HepG2 (cell line): ENCODE measurements at regions not wholly inside any gene's neighbourhood (a gene's known extent, or its start where the extent isn't known, plus 50 kb on each side); places are given as distances from the start of the nearest gene placed in this dataset.

Experiments
- ATAC-seq: fragments of 200-7000 bp; cut with Tn5 transposase; 3 replicates; pipeline ENCODE4 v1.9.1; 2020; ENCODE audit warnings: mild to moderate bottlenecking, moderate library complexity
- BruUV-seq: library from RNA; stranded (reverse); fragments of 400-500 nt; replicated peaks from 2 replicates; lab custom pipeline; 2021; lab: Mats Ljungman, UMichigan
- CTCF ChIA-PET: fragments of 300-600 bp; formaldehyde crosslinking; extraction: SDS; loops from one replicate; lab custom pipeline; 2021; ENCODE audit warnings: low total read pairs, inconsistent platforms, low intra/inter-chr PET ratio; lab: Yijun Ruan, JAX
- POLR2A ChIA-PET: fragments of 350-600 bp; sonication (Branson Sonifier 250); formaldehyde crosslinking; loops from one replicate; lab custom pipeline; 2020; ENCODE audit warnings: antibody characterized with exemption, inconsistent platforms; lab: Yijun Ruan, JAX
- DNase-seq: peaks from one replicate; pipeline ENCODE4 v3.0.0-alpha.2; 2015; ENCODE audit warnings: low spot score
- FAIRE-seq: peaks from 3 replicates; lab custom pipeline; 2011; peaks lifted over from hg19 to GRCh38; lab: Jason Lieb, UNC
- H2AFZ ChIP-seq: one replicate; pipeline ENCODE4 v1.6.1; 2011; ENCODE audit warnings: low read length, inconsistent platforms
- H3K27ac ChIP-seq: fragments of 300-600 bp; 3 replicates; pipeline ENCODE4 v1.8.0; 2011; ENCODE audit warnings: mixed run types, mild to moderate bottlenecking, mixed read lengths, low read length, inconsistent platforms; ENCODE audit not compliant: insufficient read depth; ENCODE audit errors: extremely low read length
- H3K27me3 ChIP-seq, 2 experiments: fragments of 200-600 bp in 1 of 2; 2 replicates in 1 of 2; 3 replicates in 1 of 2; pipeline versions ENCODE4 v1.6.0 to v1.8.0; 2011; ENCODE audit warnings: low read length in 2 of 2, mild to moderate bottlenecking in 2 of 2, moderate library complexity in 2 of 2, inconsistent platforms in 1 of 2; ENCODE audit not compliant: insufficient read depth in 2 of 2, control insufficient read depth in 1 of 2
- H3K36me3 ChIP-seq, 2 experiments: fragments of 200-600 bp in 1 of 2; replicated peaks in 1 of 2; 2 replicates in 1 of 2; 3 replicates in 1 of 2; pipeline versions ENCODE4 v1.5.1 to v1.8.0; 2011; ENCODE audit warnings: low read length in 2 of 2, inconsistent platforms in 1 of 2; ENCODE audit not compliant: insufficient read depth in 2 of 2, control insufficient read depth in 1 of 2
- H3K4me1 ChIP-seq: 2 replicates; pipeline ENCODE4 v1.5.1; 2012; ENCODE audit warnings: low read length, inconsistent platforms; ENCODE audit not compliant: insufficient read depth
- H3K4me2 ChIP-seq: 2 replicates; pipeline ENCODE4 v1.6.0; 2011; ENCODE audit warnings: low read depth, low read length, inconsistent platforms
- H3K4me3 ChIP-seq, 3 experiments: fragments of 200-600 bp in 1 of 3; sonication (generic), shearing (Covaris generic) in 1 of 3; replicated peaks in 1 of 3; 2 replicates each; pipeline ENCODE4 v1.5.1; 2011 to 2016; ENCODE audit warnings: low read length in 3 of 3, inconsistent platforms in 2 of 3, low read depth in 2 of 3, mild to moderate bottlenecking in 2 of 3, control low read depth in 1 of 3, mixed read lengths in 1 of 3; ENCODE audit not compliant: insufficient read depth in 1 of 3
- H3K79me2 ChIP-seq: one replicate; pipeline ENCODE4 v1.6.1; 2011; ENCODE audit warnings: low read length, inconsistent platforms; ENCODE audit not compliant: insufficient read depth
- H3K9ac ChIP-seq: 2 replicates; pipeline ENCODE4 v1.6.0; 2011; ENCODE audit warnings: mild to moderate bottlenecking, low read depth, low read length, inconsistent platforms; ENCODE audit not compliant: insufficient read depth
- H3K9me3 ChIP-seq: 2 replicates; pipeline ENCODE4 v1.5.1; 2012; ENCODE audit warnings: mild to moderate bottlenecking, low read length
- H4K20me1 ChIP-seq: 2 replicates; pipeline ENCODE4 v1.6.0; 2011; ENCODE audit warnings: inconsistent platforms, mild to moderate bottlenecking, low read length, moderate library complexity; ENCODE audit not compliant: insufficient read depth
- GABPB1 ChIP-seq: IDR thresholded peaks from 2 replicates; pipeline ENCODE4 v1.6.1; 2016; ENCODE audit warnings: mild to moderate bottlenecking, missing genetic modification reagents, moderate library complexity, missing compliant biosample characterization
- NCOR1 ChIP-seq: fragments of 200-600 bp; sonication (generic); IDR thresholded peaks from 2 replicates; pipeline ENCODE4 v1.7.0; 2017; ENCODE audit warnings: antibody characterized with exemption, low read length, borderline replicate concordance
- SMARCC2 ChIP-seq: fragments of 450-650 bp; IDR thresholded peaks from 2 replicates; pipeline ENCODE4 v1.6.1; 2017; ENCODE audit warnings: antibody characterized with exemption, mild to moderate bottlenecking
- STAT5B ChIP-seq: sonication (generic); formaldehyde crosslinking; IDR thresholded peaks from 2 replicates; pipeline ENCODE4 v1.4.0; 2020; ENCODE audit warnings: missing genetic modification reagents
- ZFP62 ChIP-seq: sonication (generic); formaldehyde crosslinking; IDR thresholded peaks from 2 replicates; pipeline ENCODE4 v1.4.0; 2020; ENCODE audit warnings: missing genetic modification reagents
- ZNF510 ChIP-seq: sonication (generic); formaldehyde crosslinking; IDR thresholded peaks from 2 replicates; pipeline ENCODE4 v1.4.0; 2020; ENCODE audit warnings: low read depth, mild to moderate bottlenecking, missing genetic modification reagents
- WGBS: methylation state at CpG from one replicate; pipeline ENCODE4 v1.1.6; 2017; ENCODE audit warnings: low lambda C conversion rate; 5-methylcytosine and 5-hydroxymethylcytosine counted together
- in situ Hi-C: cut with HindIII; loops from 2 replicates; pipeline ENCODE4 v1.10.0; 2017; ENCODE audit warnings: low pct_unique_long_range_greater_than_20kb; ENCODE audit not compliant: extremely low pct_ligation_motif_present
- intact Hi-C: fragments of 100-400 bp; cut with micrococcal nuclease; formaldehyde crosslinking; loops from one replicate; pipeline ENCODE4 v1.10.0; 2022; ENCODE audit not compliant: unreplicated experiment
- TF ChIP-seq, protein P1 (sequence below): sonication (generic); formaldehyde crosslinking; IDR thresholded peaks from 2 replicates; pipeline ENCODE4 v1.5.1; 2020; ENCODE audit warnings: missing genetic modification reagents, mild to moderate bottlenecking, borderline replicate concordance
- TF ChIP-seq, protein P2 (sequence below): sonication (generic); formaldehyde crosslinking; IDR thresholded peaks from 2 replicates; pipeline ENCODE4 v1.5.1; 2020; ENCODE audit warnings: mild to moderate bottlenecking, missing genetic modification reagents

DNA sequence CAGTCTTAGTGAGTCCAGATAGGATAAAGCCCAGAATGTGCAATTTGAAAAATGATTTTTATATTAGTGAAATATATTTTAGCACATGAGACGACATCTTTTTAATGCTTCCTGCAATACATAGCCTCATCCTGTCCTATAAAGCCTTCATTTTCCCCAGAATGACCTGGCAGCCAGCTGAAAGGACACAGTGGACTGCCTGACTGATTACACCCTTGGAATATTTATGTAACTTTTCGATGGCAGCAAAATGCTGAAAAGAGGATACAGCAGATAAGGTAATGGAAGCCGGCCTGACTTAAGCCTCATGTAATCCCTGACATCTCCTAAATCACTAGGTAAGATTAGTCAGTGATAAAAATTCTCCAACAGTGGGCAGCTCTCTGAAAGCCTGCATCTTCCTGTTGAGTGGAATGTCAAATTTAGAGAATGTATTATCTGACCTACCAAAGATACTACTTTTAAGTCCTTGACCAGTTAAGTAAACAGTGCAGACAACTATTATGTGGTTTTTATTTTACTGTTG lies 210.7 kb upstream of the STEAP1 start (continued):
- TF ChIP-seq, protein P1, sequence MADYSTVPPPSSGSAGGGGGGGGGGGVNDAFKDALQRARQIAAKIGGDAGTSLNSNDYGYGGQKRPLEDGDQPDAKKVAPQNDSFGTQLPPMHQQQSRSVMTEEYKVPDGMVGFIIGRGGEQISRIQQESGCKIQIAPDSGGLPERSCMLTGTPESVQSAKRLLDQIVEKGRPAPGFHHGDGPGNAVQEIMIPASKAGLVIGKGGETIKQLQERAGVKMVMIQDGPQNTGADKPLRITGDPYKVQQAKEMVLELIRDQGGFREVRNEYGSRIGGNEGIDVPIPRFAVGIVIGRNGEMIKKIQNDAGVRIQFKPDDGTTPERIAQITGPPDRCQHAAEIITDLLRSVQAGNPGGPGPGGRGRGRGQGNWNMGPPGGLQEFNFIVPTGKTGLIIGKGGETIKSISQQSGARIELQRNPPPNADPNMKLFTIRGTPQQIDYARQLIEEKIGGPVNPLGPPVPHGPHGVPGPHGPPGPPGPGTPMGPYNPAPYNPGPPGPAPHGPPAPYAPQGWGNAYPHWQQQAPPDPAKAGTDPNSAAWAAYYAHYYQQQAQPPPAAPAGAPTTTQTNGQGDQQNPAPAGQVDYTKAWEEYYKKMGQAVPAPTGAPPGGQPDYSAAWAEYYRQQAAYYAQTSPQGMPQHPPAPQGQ, result no peak
- TF ChIP-seq ZNF510 (CRISPR knock-in tag), result no peak

DNA sequence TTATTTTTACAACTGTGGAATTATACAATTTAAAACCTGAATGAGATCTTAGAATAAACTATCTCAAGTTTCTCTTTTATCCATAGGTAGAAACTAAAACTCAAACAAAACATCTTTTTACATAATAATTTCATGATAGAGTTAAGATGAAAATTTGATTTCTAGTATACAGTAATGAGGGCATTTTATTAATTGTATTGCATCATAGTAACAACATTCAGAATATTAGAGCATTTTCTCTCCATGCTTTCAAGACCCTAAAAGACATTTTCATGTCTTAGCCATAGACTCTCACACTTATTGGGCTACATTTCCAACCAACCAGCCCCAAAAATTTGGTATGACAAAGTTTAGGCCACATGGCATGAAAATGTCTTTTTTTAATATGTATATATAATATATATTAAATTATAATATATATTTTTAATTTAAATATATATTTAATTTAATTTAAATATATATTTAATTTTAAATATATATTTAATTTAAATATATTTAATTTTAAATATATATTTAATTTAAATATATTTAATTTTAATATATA lies 195.7 kb upstream of the STEAP1 start:
- intact Hi-C loops, result no loop called here
- Histone ChIP-seq H3K27me3 (no peaks in the 10 kb centered on the region), H3K4me2 (no peak overlapping the region), H3K27ac (no peak overlapping the region), H3K4me3 (no peak overlapping the region), H3K79me2 (no peaks in the 10 kb centered on the region), H3K4me1 (no peaks in the 10 kb centered on the region), H3K36me3 (no peaks in the 10 kb centered on the region), H3K9ac (no peak overlapping the region), H3K9me3 (no peaks in the 10 kb centered on the region), H2AFZ (no peak overlapping the region), H4K20me1 (no peaks in the 10 kb centered on the region)
- BruUV-seq, result no TSS peak
- CTCF ChIA-PET, result no interaction called here
- ATAC-seq (no peak), FAIRE-seq (no peak), DNase-seq (no peak)
- in situ Hi-C loops, result no loop called here
- POLR2A ChIA-PET, result no interaction called here
- TF ChIP-seq SMARCC2, result no peak

DNA sequence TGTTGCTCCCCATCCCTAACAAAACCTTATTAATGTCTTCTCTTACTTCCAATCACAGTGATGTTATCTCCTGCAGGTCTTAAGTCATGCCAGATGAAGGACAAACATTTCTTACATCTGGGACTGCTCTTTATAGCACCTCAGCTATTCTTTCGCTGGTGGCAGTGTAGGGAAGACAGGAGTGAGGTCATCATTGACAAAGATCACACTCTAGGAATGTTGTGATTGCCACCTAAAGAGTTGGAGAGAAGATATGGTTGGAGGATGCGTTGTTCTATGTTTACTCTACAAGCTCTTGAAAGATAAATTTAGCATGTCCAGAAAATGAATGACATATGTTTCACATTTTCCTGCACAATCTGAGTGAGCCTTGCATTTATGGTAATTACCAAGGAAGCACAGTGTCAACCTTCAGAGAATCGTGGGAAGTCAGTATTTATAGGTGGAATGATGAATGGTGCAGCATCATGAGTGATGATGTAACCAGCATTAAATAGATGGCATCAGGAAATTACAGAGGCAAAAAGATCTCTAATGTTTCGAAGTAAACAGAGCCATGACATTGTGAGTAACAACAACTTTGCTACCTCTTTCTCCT lies 188.1 kb upstream of the STEAP1 start:
- POLR2A ChIA-PET, result no interaction called here
- no peaks in the 10 kb centered on the region for H3K9me3 ChIP-seq
- 3% methylated on average over 4 of the region's 4 CpGs for WGBS
- TF ChIP-seq GABPB1, result no peak
- TF ChIP-seq, protein P2, sequence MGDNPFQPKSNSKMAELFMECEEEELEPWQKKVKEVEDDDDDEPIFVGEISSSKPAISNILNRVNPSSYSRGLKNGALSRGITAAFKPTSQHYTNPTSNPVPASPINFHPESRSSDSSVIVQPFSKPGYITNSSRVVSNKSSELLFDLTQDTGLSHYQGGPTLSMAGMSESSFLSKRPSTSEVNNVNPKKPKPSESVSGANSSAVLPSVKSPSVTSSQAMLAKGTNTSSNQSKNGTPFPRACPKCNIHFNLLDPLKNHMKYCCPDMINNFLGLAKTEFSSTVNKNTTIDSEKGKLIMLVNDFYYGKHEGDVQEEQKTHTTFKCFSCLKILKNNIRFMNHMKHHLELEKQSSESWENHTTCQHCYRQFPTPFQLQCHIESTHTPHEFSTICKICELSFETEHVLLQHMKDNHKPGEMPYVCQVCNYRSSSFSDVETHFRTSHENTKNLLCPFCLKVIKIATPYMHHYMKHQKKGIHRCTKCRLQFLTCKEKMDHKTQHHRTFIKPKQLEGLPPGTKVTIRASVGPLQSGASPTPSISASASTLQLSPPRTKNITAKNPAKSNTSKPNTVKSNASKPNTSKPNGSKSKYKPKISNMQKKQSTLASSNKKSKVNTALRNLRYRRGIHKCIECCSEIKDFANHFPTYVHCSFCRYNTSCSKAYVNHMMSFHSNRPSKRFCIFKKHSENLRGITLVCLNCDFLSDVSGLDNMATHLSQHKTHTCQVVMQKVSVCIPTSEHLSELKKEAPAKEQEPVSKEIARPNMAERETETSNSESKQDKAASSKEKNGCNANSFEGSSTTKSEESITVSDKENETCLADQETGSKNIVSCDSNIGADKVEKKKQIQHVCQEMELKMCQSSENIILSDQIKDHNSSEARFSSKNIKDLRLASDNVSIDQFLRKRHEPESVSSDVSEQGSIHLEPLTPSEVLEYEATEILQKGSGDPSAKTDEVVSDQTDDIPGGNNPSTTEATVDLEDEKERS (CRISPR knock-in tag), result no peak
- TF ChIP-seq ZFP62 (CRISPR knock-in tag), result no peak
- TF ChIP-seq STAT5B, result no peak
- TF ChIP-seq, protein P1, result no peak
- TF ChIP-seq NCOR1, result no peak

More for the DNA sequence above, 188.1 kb upstream of the STEAP1 start:
- no peaks in the 10 kb centered on the region for H3K36me3 ChIP-seq
- ATAC-seq, result no peak
- no peak overlapping the region for H2AFZ ChIP-seq
- FAIRE-seq, result no peak
- H3K27me3 ChIP-seq, result no peaks in the 10 kb centered on the region
- H4K20me1 ChIP-seq, result no peaks in the 10 kb centered on the region
- in situ Hi-C loops (no loop called here), intact Hi-C loops (no loop called here)
- H3K9ac ChIP-seq, result no peak overlapping the region
- no peak overlapping the region for H3K4me2 ChIP-seq
- no peak for DNase-seq
- H3K4me3 ChIP-seq, result no peak overlapping the region
- H3K79me2 ChIP-seq, result no peaks in the 10 kb centered on the region
- H3K27ac ChIP-seq, result no peak overlapping the region
- H3K4me1 ChIP-seq, result no peaks in the 10 kb centered on the region
- CTCF ChIA-PET, result no interaction called here
- no TSS peak for BruUV-seq
